GM19043 (cell line): ENCODE measurements at regions not wholly inside any gene's neighbourhood (a gene's known extent, or its start where the extent isn't known, plus 50 kb on each side); places are given as distances from the start of the nearest gene placed in this dataset.
"Not testable (repeated sequence)": the region's sequence is repeated elsewhere in the genome, so short reads cannot be mapped to it uniquely, and the experiment has no call there.

ENCODE experiments used
- ATAC-seq: cut with Tn5 transposase; IDR thresholded peaks from one replicate; pipeline ENCODE4 v1.9.1; 2021; ENCODE audit warnings: low read depth; ENCODE audit not compliant: unreplicated experiment

DNA sequence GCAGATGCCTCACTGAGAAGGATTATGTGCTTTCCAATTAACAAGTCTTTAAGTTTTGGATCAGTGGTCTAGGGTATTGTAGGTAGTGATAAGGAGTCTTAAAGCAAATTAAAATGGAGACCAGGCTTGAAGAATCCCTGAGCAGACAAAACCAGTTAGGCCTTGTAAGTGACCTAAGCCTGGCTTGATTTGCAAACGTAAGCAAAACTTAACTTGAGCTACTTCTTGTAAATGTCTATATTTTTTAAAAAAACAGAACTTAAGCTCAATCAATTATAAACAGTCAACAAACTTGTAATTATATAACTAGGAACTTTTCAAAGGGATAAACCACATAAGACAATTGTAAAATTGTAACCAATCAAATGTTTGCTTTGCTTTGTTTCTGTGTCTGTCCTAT is 72.7 kb upstream of the NALF2 start:
- no peak for ATAC-seq

DNA sequence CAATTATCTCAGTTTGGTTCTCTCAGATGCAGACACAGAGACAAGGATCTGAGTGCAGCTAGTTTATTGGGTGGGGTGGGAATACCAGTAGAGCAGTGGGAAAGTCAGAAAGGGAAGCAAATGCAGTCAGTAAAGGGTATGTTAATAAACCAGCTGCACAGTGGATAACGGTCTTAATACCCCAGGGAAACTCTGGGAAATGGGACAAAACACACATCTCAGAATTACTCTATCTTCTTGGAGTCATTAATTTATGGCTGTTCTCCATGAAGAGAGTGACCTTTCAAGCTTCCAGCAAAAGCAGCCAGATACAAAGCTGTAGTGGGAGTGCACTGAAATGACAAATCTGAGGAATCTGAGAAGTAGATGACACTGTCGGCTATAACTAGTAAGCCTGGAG is 73.3 kb upstream of the NALF2 start:
- ATAC-seq, result no peak

DNA sequence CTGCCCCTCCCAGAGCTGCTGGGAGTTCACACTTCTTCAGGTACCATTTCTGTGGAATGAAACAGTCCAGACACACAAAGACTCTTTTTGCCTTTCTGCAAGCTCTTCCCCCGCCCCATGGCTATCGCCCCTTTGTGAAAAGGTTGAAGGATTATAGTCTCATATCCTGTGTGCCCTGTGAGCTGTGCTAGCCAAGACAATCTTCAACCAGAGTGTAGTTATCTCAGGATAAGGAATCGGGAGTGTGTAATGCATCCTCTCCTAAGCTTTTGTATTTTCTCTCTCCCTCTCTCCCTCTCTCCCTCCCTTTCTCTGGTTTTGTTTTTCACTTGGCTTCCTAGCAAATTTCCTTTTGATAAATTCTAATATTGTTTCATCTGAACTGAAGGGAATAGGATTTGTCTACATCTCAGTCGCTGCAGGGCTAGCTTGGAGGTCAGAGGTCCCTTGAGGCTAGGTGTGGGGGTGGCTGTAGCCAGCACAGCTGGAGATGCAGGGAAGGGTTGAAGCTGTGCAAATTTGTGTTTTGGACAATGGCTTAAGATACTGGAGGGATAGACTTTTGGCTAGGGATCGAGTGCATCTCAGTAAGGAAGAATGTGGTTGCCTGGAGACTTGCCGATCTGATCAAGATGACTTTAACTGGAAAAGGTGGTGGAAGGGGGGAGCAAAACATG is 74.6 kb upstream of the NALF2 start:
- ATAC-seq, result no peak

DNA sequence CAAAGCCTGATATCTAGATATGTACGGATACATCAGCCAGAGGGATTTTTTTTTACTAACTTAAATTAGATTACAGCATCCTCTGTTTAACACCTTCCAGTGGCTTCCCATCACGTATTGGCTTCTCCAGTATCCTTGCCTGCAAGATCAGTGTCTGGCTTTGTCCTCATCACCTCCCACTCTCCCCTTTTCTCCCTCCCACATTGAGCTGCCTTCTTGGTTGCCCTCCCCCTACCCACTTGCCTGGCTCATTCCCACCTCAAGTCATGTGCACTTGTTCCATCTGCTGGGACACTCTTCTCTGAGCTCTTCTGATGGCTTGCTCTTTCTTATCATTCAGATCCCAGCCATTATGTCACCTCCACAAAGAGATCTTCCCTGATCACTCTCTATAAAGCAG is 75.9 kb upstream of the NALF2 start:
- no peak for ATAC-seq

DNA sequence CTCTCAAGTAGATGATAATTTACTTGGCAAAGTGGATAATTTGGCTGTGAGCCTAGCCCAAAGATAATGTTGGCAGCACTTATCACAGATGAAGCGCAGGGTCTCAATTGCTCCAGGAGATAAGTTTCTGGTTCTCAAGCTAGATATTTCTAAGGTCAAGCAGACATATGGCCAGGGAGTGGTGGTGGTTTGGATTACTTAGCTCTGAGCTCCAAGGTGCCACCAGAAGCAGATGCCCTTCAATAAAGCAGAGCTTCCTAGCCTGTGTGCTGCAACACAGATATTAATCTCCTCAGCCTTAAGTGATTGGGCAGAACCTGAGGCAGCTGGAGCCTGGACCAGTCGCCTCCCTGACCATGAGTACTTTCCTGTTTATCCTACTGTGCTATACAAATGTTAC is 79.2 kb upstream of the NALF2 start:
- no peak for ATAC-seq

DNA sequence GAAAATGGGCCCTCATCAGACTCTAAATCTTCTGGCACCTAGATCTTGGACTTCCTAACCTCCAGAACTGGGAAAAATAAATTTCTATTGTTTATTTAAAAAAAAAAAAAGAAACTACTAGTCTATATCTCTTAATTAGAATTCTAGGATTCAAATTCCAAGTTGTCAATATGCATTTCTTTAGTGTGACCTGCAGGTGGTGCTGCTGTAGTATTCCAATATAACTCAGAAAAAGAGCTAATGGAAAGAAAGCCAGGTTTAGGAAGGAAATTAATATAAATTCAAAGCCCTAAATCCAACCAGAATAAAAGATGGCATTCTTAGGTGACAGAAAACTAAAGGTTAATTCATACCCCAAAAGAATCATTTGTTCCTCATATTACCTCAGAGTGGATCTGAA is 80.0 kb upstream of the NALF2 start:
- ATAC-seq, result no peak

DNA sequence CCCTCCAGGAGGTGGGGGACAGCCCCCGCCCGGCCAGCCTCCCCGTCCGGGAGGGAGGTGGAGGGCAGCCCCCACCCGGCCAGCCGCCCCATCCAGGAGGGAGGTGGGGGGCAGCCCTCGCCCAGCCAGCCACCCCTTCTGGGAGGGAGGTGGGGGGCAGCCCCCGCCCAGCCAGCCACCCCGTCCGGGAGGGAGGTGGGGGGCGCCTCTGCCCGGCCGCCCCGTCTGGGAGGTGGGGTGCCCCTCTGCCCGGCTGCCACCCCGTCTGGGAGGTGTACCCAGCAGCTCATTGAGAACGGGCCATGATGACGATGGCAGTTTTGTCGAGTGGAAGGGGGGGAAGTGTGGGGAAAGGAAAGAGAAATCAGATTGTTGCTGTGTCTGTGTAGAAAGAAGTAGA is 81.9 kb upstream of the NALF2 start:
- ATAC-seq, result not testable (repeated sequence)

DNA sequence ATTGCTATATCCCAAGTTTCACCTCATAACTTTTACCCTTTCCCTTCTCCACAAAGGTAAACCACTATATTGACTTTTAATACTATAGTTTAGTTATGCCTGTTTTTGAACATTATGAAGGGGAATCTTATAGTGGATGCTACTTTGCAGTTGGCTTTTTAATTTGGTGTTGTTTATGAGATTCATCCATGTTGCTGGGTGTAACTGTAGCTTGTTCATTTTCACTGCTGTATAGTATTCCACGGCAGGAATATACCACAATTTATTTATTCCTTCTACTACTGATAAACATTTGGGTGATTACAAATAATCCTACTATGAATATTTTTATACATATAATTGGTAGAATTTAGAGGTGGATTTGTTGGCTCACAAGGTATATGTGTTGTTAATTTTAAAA is 88.4 kb upstream of the NALF2 start:
- no peak for ATAC-seq

DNA sequence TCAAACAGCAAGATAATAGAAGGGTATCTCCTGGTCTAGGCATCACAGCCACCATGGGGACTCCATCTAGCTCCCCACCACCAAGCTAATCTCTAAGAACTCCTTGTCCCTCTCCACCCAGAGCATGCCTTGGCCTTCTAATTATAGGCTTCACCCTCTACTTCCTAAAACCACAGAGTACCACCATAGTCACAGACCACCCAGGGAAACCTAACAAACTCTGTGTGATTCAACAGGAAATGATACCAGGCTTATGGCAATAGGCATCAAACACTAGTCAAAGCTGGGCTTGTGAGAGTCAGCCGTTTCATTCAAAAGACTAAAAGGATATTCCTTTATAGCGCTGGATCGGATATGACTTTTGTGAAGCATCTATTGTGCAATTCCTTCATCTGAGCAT is 91.5 kb upstream of the NALF2 start:
- no peak for ATAC-seq

DNA sequence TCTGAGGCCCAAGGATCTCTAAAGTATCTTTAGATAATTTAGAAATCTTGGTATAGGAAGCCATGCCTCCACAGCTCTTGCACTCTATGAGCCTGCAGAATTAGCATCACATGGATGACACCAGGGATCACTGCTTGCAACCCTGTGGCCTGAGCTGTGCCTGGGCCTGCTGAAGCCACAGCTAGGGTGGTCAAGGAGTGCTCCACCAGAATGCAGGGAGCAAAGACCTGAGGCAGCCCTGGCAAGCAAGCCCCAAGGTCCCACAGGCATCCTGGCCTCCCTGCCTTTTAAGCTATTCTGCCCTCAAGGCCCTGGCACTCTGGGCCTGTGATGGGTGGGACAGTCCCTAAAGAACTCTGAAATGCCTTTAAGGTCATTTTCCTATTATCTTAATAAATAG is 105.2 kb upstream of the NALF2 start:
- no peak for ATAC-seq

DNA sequence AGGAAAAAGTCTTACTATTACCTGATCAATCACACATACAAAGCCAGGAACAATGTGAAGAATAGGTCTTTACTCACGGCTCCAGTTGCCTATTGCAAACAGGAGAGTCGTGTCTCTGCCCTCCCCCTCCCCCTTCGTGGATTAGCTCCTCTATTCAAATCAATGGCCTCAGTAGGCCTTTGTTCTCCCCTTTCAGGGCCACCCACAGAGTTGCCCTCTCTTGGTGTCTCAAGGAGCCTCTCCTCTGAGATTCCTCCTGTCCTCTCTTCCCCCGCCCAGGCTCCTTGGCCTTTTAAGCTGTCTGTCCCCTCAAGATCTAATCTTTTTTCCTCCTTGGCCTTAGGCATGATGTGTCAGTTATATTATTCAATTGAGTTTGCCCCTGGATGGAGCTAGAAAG is 107.2 kb upstream of the NALF2 start:
- ATAC-seq, result no peak

DNA sequence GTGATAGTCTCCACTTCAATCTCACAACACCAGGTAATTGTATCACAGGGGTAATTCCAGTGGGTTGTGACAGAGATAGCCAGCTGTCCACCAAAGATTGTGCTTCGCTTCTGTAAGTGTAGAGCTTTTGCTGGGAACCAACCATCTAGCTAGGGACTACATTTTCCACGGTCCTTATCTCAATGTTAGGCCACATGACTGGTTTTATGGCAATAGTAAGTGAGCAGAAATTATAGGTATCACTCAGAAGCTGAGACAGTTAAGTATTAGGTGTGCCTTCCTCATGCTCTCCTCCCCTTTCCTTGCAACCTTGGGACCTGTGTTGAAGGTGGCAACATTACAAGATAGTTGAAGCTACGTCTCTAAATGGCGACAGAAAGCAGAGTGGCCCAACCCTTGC is 108.8 kb upstream of the NALF2 start:
- no peak for ATAC-seq

DNA sequence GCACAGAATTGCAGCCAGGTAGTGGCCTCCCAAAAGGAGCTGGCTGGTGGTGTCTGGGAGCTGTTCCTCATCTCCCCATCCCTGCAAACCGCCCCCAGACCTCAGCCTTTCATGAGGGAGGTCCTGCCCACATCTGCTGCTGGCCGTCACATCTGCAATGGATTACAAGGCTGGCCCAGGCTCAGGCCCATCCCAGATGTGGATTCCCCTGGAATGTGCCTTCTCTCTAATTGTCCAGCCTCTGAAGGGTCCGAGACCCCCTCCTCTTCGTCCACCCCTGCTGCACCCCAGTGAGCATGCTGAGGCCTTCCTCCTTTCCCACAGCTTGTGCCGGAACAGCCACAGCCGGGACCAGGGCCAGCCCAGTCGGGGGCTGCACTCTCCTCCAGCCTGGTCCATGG is 115.0 kb upstream of the NALF2 start:
- no peak for ATAC-seq

DNA sequence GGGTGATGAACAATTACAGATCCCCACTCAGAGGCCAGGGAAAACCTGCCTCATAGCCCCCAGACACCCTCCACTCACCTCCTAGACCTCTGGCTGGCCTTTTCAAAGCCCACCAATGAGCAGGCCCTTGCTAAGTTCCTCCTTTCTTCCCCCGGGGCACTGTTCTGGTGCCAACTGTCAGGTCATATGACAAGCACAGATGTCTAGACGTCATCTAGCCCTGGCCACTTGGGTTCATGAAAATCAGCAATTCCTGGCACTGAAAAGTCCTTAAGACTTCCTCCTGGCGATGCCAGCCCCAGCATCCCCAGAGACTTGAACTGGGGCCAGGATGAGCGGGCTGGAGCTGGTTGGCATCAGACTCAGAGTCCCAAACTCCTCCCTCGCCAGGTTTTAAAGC is 115.6 kb upstream of the NALF2 start:
- no peak for ATAC-seq

DNA sequence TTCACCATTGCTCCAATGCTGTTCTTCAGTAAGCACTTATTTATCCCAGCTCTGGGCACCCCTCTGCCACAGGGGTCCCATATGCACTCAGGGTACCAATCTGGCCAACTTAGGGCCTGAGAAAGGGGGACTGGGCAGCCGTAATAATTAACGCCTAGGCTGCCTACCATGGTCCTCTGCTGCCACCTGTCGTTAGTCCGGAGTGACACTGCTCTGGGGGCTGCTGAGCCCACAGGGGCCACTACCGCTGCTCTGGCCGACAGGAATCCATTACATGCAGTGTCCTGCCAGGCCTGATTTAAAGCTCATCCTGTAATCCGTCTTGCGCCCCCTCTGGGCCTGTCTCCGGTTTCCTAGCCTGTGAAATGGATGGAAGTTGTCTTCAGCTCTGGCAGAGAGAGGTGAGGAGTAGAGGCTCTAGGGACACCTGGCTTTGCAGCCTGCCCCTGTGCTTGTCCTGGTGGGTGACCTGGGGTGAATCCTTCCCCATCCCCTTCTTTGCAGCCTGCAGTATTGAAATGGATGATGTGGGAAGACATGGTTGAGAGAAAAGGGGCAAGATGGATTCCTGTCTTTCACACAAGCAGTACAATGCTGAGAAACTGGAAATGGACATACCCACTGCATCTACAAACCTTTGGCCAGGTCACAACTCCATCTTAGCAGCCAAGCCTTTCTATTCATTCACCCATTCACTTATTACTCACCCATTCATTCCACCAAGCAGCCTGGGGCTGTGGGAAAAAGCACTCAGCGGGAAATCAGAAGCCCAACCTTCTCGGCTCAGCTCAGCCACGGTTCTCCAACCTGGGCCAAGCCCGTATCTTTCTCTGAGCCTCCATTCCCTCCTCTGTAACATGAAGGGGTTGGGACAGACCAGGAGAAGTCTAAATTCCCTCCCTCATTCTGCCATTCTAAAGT is 116.3 kb upstream of the NALF2 start:
- no peak for ATAC-seq

DNA sequence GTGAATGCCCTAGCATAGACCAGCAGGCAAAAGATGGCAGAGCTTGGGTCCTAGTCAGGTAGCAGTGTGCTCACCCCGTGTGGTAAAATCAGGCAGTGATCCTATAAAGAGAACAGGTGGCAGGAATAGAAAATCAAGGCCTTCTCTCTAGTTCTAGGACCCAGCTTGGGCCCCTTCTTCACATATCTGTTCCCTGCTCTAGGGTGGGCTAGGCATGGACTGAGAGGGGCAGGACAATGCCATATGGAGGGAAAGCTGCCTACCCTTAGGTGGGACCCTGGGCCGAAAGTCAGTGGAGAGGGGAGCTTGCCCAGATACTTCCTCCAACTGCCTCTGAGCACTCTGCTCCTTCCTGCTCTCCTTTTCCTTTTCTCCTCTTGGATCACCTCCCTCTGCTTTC is 117.4 kb upstream of the NALF2 start:
- no peak for ATAC-seq

DNA sequence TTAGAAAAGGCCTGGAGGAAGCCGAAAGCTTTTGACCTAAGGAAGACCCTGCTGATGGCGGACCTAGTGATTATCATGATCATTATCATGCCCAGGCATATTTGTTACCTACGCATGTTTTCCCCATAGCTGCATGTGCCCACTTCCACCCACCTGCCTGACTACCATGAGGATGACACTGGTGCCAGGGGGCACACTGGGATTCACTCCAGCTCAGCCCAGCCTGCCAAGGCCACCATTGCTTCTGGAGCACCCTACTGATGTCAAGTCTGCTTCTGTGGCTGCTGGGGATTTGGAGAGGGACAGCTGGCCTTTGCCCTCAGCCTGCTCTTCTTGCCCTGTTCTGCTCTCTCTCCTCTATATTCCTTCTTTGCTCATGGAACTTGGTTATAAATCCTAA is 124.7 kb upstream of the NALF2 start:
- no peak for ATAC-seq

DNA sequence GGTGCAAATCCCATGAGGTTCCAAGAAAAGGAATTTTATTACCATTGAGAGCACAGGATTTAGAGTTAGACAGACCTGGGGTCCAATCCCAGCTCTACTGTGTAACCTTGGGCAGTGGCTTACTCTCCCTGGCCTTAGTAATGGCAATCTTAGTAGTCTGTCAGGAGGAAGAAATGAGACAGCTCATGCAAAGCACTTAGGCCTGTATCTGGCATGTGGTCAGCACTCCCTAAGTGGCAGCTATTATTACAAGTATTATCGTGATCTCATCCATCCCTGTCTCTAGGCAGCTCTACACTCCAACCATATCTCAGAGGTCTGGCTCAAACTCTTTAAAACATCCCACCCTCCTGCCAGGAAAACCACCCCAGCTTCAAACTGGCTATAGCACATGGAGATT is 129.6 kb upstream of the NALF2 start:
- ATAC-seq, result no peak

DNA sequence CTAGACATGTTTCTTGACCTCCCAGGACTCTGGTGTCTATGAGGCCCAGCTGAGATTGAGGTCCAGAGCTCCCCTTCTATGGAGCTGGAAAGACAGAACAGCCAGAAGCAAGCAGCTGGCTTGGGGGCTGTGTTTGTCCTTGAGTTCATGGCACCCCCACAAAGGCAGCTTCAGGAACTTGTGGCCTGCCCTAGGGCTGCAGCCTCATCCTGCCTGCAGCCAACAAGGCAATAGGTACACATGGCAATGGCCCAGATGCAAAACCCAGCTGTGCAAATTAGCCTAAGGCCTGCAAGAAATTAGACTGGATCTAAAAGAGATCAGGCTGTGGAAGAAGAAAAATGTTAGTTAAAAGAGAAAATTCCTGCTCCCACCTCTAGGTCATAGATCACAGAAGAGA is 131.7 kb upstream of the NALF2 start:
- no peak for ATAC-seq

DNA sequence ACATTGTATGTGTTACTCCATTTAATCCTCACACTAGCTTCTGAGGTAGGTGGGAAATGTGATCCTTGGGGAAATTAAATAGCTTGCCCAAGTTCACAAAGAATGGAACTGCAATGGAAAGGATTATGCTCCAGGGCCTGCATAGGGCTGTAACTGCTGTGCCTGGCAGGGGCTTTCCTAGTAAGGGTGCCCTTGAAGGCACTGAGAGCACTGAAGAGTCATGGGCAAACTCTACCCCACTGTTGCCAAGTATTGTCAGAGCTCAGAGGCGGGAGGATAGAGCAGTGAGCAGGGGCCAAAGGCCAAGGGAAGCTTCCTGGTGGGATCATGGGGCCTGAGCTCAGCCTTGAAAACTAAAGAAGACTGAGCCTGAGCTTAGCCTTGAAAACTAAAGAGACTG is 133.0 kb upstream of the NALF2 start:
- ATAC-seq, result no peak

DNA sequence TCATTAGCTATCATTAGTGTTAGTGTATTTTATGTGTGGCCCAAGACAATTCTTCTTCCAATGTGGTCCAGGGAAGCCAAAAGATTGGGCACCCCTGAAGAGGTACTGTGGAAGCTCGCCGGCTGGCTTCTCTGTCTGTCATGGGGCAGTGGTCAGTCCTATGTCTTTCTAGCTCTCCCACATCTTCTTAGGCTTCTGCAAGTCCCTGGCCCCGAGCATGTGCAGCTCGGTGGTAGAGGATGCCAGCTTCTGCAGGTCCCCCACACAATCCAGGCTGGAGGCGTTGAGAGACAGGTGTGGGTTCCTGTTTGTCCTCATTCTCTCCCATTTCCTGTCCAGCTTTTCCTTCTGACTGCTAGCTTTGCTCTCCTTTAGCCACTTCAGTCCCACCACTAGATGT is 134.1 kb upstream of the NALF2 start:
- ATAC-seq, result no peak

DNA sequence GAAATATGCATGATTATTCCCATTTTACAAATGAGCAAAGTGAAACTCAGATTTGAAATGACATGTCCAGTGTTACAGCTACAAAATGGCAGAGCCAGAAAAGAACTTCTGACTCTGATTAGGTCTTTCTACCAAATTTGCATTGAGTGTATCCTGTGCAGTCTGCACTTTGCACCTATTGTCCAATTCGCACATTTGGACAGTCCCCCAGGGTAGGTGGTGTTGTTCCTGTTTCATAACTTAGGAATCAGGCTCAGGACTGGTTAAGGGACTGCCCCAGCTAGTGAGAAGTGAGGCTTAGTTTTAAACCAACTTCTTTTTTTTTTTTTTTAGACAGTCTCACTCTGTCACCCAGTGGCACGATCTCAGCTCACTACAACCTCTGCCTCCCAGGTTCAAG is 137.9 kb upstream of the NALF2 start:
- ATAC-seq, result no peak
